Endothelial cell (in vitro differentiated cells): ENCODE measurements at regions not wholly inside any gene's neighbourhood (a gene's known extent, or its start where the extent isn't known, plus 50 kb on each side); places are given as distances from the start of the nearest gene placed in this dataset.

ENCODE experiments used
- DNase-seq: peaks from one replicate; pipeline ENCODE4 v3.0.0; 2021; ENCODE audit warnings: low spot score
- H3K27ac Mint-ChIP-seq: one replicate; pipeline ENCODE4 v1.8.0; 2021; ENCODE audit warnings: mixed read lengths, inconsistent platforms; ENCODE audit not compliant: unreplicated experiment
- H3K27me3 Mint-ChIP-seq: one replicate; pipeline ENCODE4 v1.8.0; 2021; ENCODE audit warnings: mild to moderate bottlenecking, moderate library complexity, mixed read lengths, inconsistent platforms; ENCODE audit not compliant: unreplicated experiment
- H3K36me3 Mint-ChIP-seq: one replicate; pipeline ENCODE4 v1.8.0; 2021; ENCODE audit warnings: mild to moderate bottlenecking, low read depth, mixed read lengths, inconsistent platforms; ENCODE audit not compliant: unreplicated experiment
- H3K4me1 Mint-ChIP-seq: one replicate; pipeline ENCODE4 v1.8.0; 2021; ENCODE audit warnings: mild to moderate bottlenecking, mixed read lengths, inconsistent platforms; ENCODE audit not compliant: unreplicated experiment
- H3K4me3 Mint-ChIP-seq: one replicate; pipeline ENCODE4 v1.8.0; 2021; ENCODE audit warnings: mild to moderate bottlenecking, mixed read lengths, inconsistent platforms; ENCODE audit not compliant: unreplicated experiment
- H3K9me3 Mint-ChIP-seq: one replicate; pipeline ENCODE4 v1.8.0; 2021; ENCODE audit warnings: mixed read lengths, inconsistent platforms; ENCODE audit not compliant: unreplicated experiment
- CTCF ChIP-seq: fragments of 200-600 bp; sonication (generic); IDR thresholded peaks from one replicate; pipeline ENCODE4 v1.5.0; 2021; ENCODE audit warnings: antibody characterized with exemption; ENCODE audit not compliant: unreplicated experiment

GRCh38 chr7:155988416-155988815 is 176.2 kb upstream of the SHH start:
- no peaks in the 10 kb centered on the region for H3K9me3 Mint-ChIP-seq
- peaks cover 18% of the 10 kb centered on the region for H3K27me3 Mint-ChIP-seq
- H3K36me3 Mint-ChIP-seq = no peaks in the 10 kb centered on the region
- TF ChIP-seq CTCF = no peak
- H3K4me1 Mint-ChIP-seq = no peaks in the 10 kb centered on the region
- H3K27ac Mint-ChIP-seq = no peak overlapping the region
- H3K4me3 Mint-ChIP-seq = no peak overlapping the region
- no peak for DNase-seq

- H3K4me3 Mint-ChIP-seq = no peak overlapping the region
- peaks cover 18% of the 10 kb centered on the region for H3K27me3 Mint-ChIP-seq
- H3K36me3 Mint-ChIP-seq = no peaks in the 10 kb centered on the region
- no peak overlapping the region for H3K27ac Mint-ChIP-seq
- TF ChIP-seq CTCF = no peak
- H3K9me3 Mint-ChIP-seq = no peaks in the 10 kb centered on the region
- DNase-seq = no peak
- no peaks in the 10 kb centered on the region for H3K4me1 Mint-ChIP-seq
These were observed 175.5 kb upstream of the SHH start for GRCh38 chr7:155987681-155988235.

GRCh38 chr7:155986497-155987160 is 174.4 kb upstream of the SHH start:
- Mint-ChIP-seq H3K27me3 (peaks cover 17% of the 10 kb centered on the region), H3K27ac (no peak overlapping the region), H3K4me3 (no peak overlapping the region), H3K36me3 (no peaks in the 10 kb centered on the region), H3K9me3 (no peaks in the 10 kb centered on the region), H3K4me1 (no peaks in the 10 kb centered on the region)
- no peak for DNase-seq
- no peak for TF ChIP-seq CTCF

DNA sequence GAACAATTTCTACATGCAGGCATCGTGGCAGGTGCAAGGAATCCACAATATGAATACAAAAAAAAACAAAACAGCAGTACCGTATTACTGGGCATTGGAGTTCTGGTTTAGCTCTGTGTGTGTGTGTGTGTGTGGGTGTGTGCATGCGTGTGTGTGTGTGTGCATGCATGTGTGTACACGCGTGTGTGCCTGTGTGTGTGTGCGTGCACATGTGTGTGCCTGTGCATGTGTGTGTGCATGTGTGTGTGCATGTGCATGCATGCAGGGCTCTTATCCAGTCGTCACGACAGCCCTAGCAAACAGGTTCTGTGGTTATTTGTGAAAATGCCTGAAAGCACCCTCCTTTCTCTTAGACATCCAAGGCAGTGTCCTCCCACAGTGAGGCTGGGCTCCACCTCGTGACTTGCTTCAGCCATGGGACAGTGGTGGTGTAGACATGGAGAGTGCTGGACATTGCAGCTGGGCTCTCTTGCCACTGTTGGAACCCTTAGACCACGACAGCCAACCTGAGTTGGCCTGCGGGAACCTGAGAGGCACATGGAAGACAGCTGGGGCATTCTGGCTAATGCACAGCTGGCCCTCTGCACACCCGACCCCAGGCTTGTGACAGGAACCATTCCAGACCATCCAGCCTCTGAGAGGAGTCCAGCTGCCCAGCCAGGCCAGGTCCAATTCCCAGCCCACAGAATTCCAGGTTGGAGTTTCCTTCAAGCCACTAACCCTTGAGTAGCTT is 173.4 kb upstream of the SHH start:
- Mint-ChIP-seq H3K4me3 (no peak overlapping the region), H3K36me3 (no peaks in the 10 kb centered on the region), H3K9me3 (no peaks in the 10 kb centered on the region), H3K4me1 (no peaks in the 10 kb centered on the region), H3K27me3 (peaks cover 15% of the 10 kb centered on the region), H3K27ac (no peak overlapping the region)
- no peak for DNase-seq
- no peak for TF ChIP-seq CTCF
